ENCODE measurements at regions not wholly inside any gene's neighbourhood (a gene's known extent, or its start where the extent isn't known, plus 50 kb on each side); places are given as distances from the start of the nearest gene placed in this dataset.

- no peak for DNase-seq (ENCODE audit: low read depth)
Observed at GRCh38 chr2:238706673-238707072, 141.2 kb upstream of the TWIST2 start.

GRCh38 chr2:238709325-238710025, 138.4 kb upstream of the TWIST2 start:
- TF ChIP-seq CTCF (conservative IDR thresholded peaks at IDR 0.05; ENCODE audit: low read depth, low read length) = no peak
- no peak overlapping the region for H3K4me3 ChIP-seq (ENCODE audit: low read depth, low read length)
- DNase-seq (ENCODE audit: low read depth) = peak; percentile 31

More at GRCh38 chr2:238706673-238707072, 141.2 kb upstream of the TWIST2 start:
- H3K4me3 ChIP-seq (ENCODE audit: low read depth, low read length) = no peak overlapping the region
- peak; percentile 46 for TF ChIP-seq CTCF (conservative IDR thresholded peaks at IDR 0.05; ENCODE audit: low read depth, low read length)

GRCh38 chr2:238710032-238710735, 137.7 kb upstream of the TWIST2 start:
- H3K4me3 ChIP-seq (ENCODE audit: low read depth, low read length) = no peak overlapping the region
- TF ChIP-seq CTCF (conservative IDR thresholded peaks at IDR 0.05; ENCODE audit: low read depth, low read length) = no peak
- peak; percentile 55 for DNase-seq (ENCODE audit: low read depth)

GRCh38 chr2:238710787-238711186, 137.1 kb upstream of the TWIST2 start:
- no peak for DNase-seq (ENCODE audit: low read depth)
- H3K4me3 ChIP-seq (ENCODE audit: low read depth, low read length) = no peak overlapping the region
- TF ChIP-seq CTCF (conservative IDR thresholded peaks at IDR 0.05; ENCODE audit: low read depth, low read length) = no peak

GRCh38 chr2:238711346-238711745, 136.5 kb upstream of the TWIST2 start:
- no peak for DNase-seq (ENCODE audit: low read depth)
- TF ChIP-seq CTCF (conservative IDR thresholded peaks at IDR 0.05; ENCODE audit: low read depth, low read length) = no peak
- H3K4me3 ChIP-seq (ENCODE audit: low read depth, low read length) = no peak overlapping the region

GRCh38 chr2:238712011-238712410, 135.9 kb upstream of the TWIST2 start:
- H3K4me3 ChIP-seq (ENCODE audit: low read depth, low read length) = no peak overlapping the region
- no peak for DNase-seq (ENCODE audit: low read depth)
- no peak for TF ChIP-seq CTCF (conservative IDR thresholded peaks at IDR 0.05; ENCODE audit: low read depth, low read length)
